HepG2 (cell line): ENCODE measurements at regions not wholly inside any gene's neighbourhood (a gene's known extent, or its start where the extent isn't known, plus 50 kb on each side); places are given as distances from the start of the nearest gene placed in this dataset.
"Not testable (repeated sequence)": the region's sequence is repeated elsewhere in the genome, so short reads cannot be mapped to it uniquely, and the experiment has no call there.

Source experiments
- ATAC-seq: fragments of 200-7000 bp; cut with Tn5 transposase; 3 replicates; pipeline ENCODE4 v1.9.1; 2020; ENCODE audit warnings: mild to moderate bottlenecking, moderate library complexity
- BruUV-seq: library from RNA; stranded (reverse); fragments of 400-500 nt; replicated peaks from 2 replicates; lab custom pipeline; 2021; lab: Mats Ljungman, UMichigan
- CTCF ChIA-PET: fragments of 300-600 bp; formaldehyde crosslinking; extraction: SDS; loops from one replicate; lab custom pipeline; 2021; ENCODE audit warnings: low total read pairs, inconsistent platforms, low intra/inter-chr PET ratio; lab: Yijun Ruan, JAX
- POLR2A ChIA-PET: fragments of 350-600 bp; sonication (Branson Sonifier 250); formaldehyde crosslinking; loops from one replicate; lab custom pipeline; 2020; ENCODE audit warnings: antibody characterized with exemption, inconsistent platforms; lab: Yijun Ruan, JAX
- DNase-seq: peaks from one replicate; pipeline ENCODE4 v3.0.0-alpha.2; 2015; ENCODE audit warnings: low spot score
- FAIRE-seq: peaks from 3 replicates; lab custom pipeline; 2011; peaks lifted over from hg19 to GRCh38; lab: Jason Lieb, UNC
- H2AFZ ChIP-seq: one replicate; pipeline ENCODE4 v1.6.1; 2011; ENCODE audit warnings: low read length, inconsistent platforms
- H3K27ac ChIP-seq: fragments of 300-600 bp; 3 replicates; pipeline ENCODE4 v1.8.0; 2011; ENCODE audit warnings: mixed run types, mild to moderate bottlenecking, mixed read lengths, low read length, inconsistent platforms; ENCODE audit not compliant: insufficient read depth; ENCODE audit errors: extremely low read length
- H3K27me3 ChIP-seq, 2 experiments: fragments of 200-600 bp in 1 of 2; 2 replicates in 1 of 2; 3 replicates in 1 of 2; pipeline versions ENCODE4 v1.6.0 to v1.8.0; 2011; ENCODE audit warnings: low read length in 2 of 2, mild to moderate bottlenecking in 2 of 2, moderate library complexity in 2 of 2, inconsistent platforms in 1 of 2; ENCODE audit not compliant: insufficient read depth in 2 of 2, control insufficient read depth in 1 of 2
- H3K36me3 ChIP-seq, 2 experiments: fragments of 200-600 bp in 1 of 2; replicated peaks in 1 of 2; 2 replicates in 1 of 2; 3 replicates in 1 of 2; pipeline versions ENCODE4 v1.5.1 to v1.8.0; 2011; ENCODE audit warnings: low read length in 2 of 2, inconsistent platforms in 1 of 2; ENCODE audit not compliant: insufficient read depth in 2 of 2, control insufficient read depth in 1 of 2
- H3K4me1 ChIP-seq: 2 replicates; pipeline ENCODE4 v1.5.1; 2012; ENCODE audit warnings: low read length, inconsistent platforms; ENCODE audit not compliant: insufficient read depth
- H3K4me2 ChIP-seq: 2 replicates; pipeline ENCODE4 v1.6.0; 2011; ENCODE audit warnings: low read depth, low read length, inconsistent platforms
- H3K4me3 ChIP-seq, 3 experiments: fragments of 200-600 bp in 1 of 3; sonication (generic), shearing (Covaris generic) in 1 of 3; replicated peaks in 1 of 3; 2 replicates each; pipeline ENCODE4 v1.5.1; 2011 to 2016; ENCODE audit warnings: low read length in 3 of 3, inconsistent platforms in 2 of 3, low read depth in 2 of 3, mild to moderate bottlenecking in 2 of 3, control low read depth in 1 of 3, mixed read lengths in 1 of 3; ENCODE audit not compliant: insufficient read depth in 1 of 3
- H3K79me2 ChIP-seq: one replicate; pipeline ENCODE4 v1.6.1; 2011; ENCODE audit warnings: low read length, inconsistent platforms; ENCODE audit not compliant: insufficient read depth
- H3K9ac ChIP-seq: 2 replicates; pipeline ENCODE4 v1.6.0; 2011; ENCODE audit warnings: mild to moderate bottlenecking, low read depth, low read length, inconsistent platforms; ENCODE audit not compliant: insufficient read depth
- H3K9me3 ChIP-seq: 2 replicates; pipeline ENCODE4 v1.5.1; 2012; ENCODE audit warnings: mild to moderate bottlenecking, low read length
- H4K20me1 ChIP-seq: 2 replicates; pipeline ENCODE4 v1.6.0; 2011; ENCODE audit warnings: inconsistent platforms, mild to moderate bottlenecking, low read length, moderate library complexity; ENCODE audit not compliant: insufficient read depth
- ATM ChIP-seq: fragments of 450-650 bp; IDR thresholded peaks from 2 replicates; pipeline ENCODE4 v1.7.1; 2017; ENCODE audit warnings: mild to moderate bottlenecking, borderline replicate concordance
- CBX2 ChIP-seq, 2 experiments: fragments of 200-600 bp in 1 of 2; sonication (generic); formaldehyde crosslinking in 1 of 2; IDR thresholded peaks; 2 replicates each; pipeline versions ENCODE4 v1.7.0 to v1.8.1; 2018 to 2022; ENCODE audit warnings: low read depth in 2 of 2, low read length in 1 of 2, mild to moderate bottlenecking in 1 of 2, missing genetic modification reagents in 1 of 2
- EZH2 ChIP-seq: conservative IDR thresholded peaks from 2 replicates; pipeline ENCODE4 v1.6.1; 2012; ENCODE audit warnings: mild to moderate bottlenecking, low read depth, low read length, moderate library complexity
- FOXK2 ChIP-seq: fragments of 450-650 bp; IDR thresholded peaks from 2 replicates; pipeline ENCODE4 v1.6.1; 2016
- MTF2 ChIP-seq: sonication (generic); formaldehyde crosslinking; IDR thresholded peaks from 2 replicates; pipeline ENCODE4 v1.5.0; 2020; ENCODE audit warnings: missing genetic modification reagents, borderline replicate concordance
- NBN ChIP-seq: fragments of 450-650 bp; conservative IDR thresholded peaks from 2 replicates; pipeline ENCODE4 v1.6.1; 2017
- NONO ChIP-seq, 2 experiments: fragments of 450-650 bp in 1 of 2; sonication (generic) in 1 of 2; formaldehyde crosslinking in 1 of 2; IDR thresholded peaks in 1 of 2; conservative IDR thresholded peaks in 1 of 2; 2 replicates each; pipeline versions ENCODE4 v1.6.1 to v1.8.0; 2017 to 2022; ENCODE audit warnings: mild to moderate bottlenecking in 1 of 2, missing genetic modification reagents in 1 of 2, moderate library complexity in 1 of 2
- PHB2 ChIP-seq: fragments of 450-650 bp; IDR thresholded peaks from 2 replicates; pipeline ENCODE4 v1.6.1; 2018; ENCODE audit not compliant: partially characterized antibody
- PLRG1 ChIP-seq: fragments of 450-650 bp; conservative IDR thresholded peaks from 2 replicates; pipeline ENCODE4 v1.6.1; 2016
- WGBS: methylation state at CpG from one replicate; pipeline ENCODE4 v1.1.6; 2017; ENCODE audit warnings: low lambda C conversion rate; 5-methylcytosine and 5-hydroxymethylcytosine counted together
- in situ Hi-C: cut with HindIII; loops from 2 replicates; pipeline ENCODE4 v1.10.0; 2017; ENCODE audit warnings: low pct_unique_long_range_greater_than_20kb; ENCODE audit not compliant: extremely low pct_ligation_motif_present
- intact Hi-C: fragments of 100-400 bp; cut with micrococcal nuclease; formaldehyde crosslinking; loops from one replicate; pipeline ENCODE4 v1.10.0; 2022; ENCODE audit not compliant: unreplicated experiment
- TF ChIP-seq, protein P1 (sequence below): fragments of 450-650 bp; IDR thresholded peaks from 2 replicates; pipeline ENCODE4 v1.6.1; 2017

DNA sequence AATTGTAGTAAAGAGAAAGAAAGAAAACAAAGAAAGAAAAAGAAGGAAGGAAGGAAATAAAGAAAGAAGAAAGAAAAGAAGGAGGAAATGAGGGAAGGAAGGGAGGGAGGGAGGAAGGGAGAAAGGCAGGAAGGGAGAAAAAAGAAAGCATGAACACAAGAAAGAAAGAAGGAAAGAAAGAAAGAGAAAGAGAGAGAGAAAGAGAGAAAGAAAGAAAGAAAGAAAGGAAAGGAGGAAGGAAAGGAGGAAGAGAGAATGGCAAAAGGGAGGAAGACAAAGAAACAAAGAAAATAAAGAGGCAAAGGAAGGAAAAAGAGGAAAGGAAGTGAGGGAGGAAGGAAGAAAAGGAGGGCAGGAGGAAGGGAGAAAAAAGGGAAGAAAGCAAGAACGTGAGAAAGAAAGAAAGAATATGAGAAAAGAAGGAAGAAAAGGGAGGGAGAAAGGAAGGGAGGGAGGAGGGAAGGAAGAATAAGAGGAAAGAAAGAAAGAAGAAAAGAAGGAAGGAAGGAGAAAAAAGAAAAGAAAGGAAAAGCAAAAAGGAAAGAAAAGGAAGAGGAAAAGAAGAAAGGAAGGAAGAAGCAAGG, 2775.4 kb downstream of the RPIA start (continued):
- TF ChIP-seq NONO (IDR thresholded peaks at IDR 0.05) (peak; percentile 95; the same call in 1 of the 2 replicates), ATM (0 out of 2 replicates have a peak, but pooled peaks have one; percentile 63), FOXK2 (0 out of 2 replicates have a peak, but pooled peaks have one; percentile 19), PHB2 (peak; percentile 62), PLRG1 (peak; percentile 63; the same call in 1 of the 2 replicates), NBN (peak; percentile 84; the same call in 1 of the 2 replicates)
- not testable (repeated sequence) for TF ChIP-seq NONO (CRISPR knock-in tag; conservative IDR thresholded peaks at IDR 0.05)
- TF ChIP-seq, protein P1, sequence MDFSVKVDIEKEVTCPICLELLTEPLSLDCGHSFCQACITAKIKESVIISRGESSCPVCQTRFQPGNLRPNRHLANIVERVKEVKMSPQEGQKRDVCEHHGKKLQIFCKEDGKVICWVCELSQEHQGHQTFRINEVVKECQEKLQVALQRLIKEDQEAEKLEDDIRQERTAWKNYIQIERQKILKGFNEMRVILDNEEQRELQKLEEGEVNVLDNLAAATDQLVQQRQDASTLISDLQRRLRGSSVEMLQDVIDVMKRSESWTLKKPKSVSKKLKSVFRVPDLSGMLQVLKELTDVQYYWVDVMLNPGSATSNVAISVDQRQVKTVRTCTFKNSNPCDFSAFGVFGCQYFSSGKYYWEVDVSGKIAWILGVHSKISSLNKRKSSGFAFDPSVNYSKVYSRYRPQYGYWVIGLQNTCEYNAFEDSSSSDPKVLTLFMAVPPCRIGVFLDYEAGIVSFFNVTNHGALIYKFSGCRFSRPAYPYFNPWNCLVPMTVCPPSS: peak; percentile 95; the same call in 1 of the 2 replicates

DNA sequence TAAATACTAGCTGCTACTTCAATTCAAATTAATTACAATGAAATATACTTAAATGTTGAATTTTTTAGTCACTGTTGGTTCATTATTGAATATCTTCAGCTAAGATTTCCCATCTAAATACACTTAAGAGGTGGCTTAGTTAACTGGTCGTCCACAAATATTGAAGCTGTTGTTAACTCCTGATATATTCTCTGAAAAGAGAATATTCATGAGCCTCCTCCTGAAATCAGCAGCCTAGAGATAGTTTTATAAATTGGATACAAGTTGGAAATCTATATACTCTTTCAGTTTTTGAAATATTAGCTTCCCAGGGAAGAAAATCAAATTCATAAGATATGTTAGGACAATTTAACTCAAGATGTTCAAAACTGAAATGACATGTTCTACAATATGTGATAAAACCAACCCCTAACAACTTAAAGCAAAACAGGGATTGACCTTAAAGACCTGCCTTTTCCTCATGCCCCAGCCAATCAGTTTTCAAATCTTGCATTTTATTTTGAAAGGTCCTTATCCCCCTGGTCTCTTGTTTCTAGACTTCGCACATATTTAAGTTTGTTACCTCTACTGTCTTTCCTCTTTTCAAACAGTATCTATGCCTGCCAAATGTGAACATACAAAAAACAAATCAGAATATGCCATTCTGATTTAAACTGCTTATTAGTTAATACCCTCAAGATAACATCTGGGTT, 2784.9 kb downstream of the RPIA start:
- 2% methylated on average over 2 of the region's 2 CpGs for WGBS
- H3K4me3 ChIP-seq; DNase-seq; BruUV-seq; in situ Hi-C loops; ATAC-seq; H3K27ac ChIP-seq; H3K9me3 ChIP-seq; H3K9ac ChIP-seq; H3K4me1 ChIP-seq; POLR2A ChIA-PET; H4K20me1 ChIP-seq; FAIRE-seq; H2AFZ ChIP-seq; H3K36me3 ChIP-seq; H3K79me2 ChIP-seq; CTCF ChIA-PET; H3K4me2 ChIP-seq; intact Hi-C loops; TF ChIP-seq CBX2 (CRISPR knock-in tag; IDR thresholded peaks at IDR 0.05; ENCODE audit: low read depth): not testable (repeated sequence)
- H3K27me3 ChIP-seq: peaks cover 7 to 25% of the 10 kb centered on the region in 2 experiments; a peak in 3 of 5 replicates
- TF ChIP-seq MTF2 (0 out of 2 replicates have a peak, but pooled peaks have one; percentile 14), CBX2 (IDR thresholded peaks at IDR 0.05; ENCODE audit: low read depth, low read length) (0 out of 2 replicates have a peak, but pooled peaks have one; percentile 9), EZH2 (peak; percentile 98)
